Mesothelial cell of epicardium (in vitro differentiated cells): ENCODE measurements at regions not wholly inside any gene's neighbourhood (a gene's known extent, or its start where the extent isn't known, plus 50 kb on each side); places are given as distances from the start of the nearest gene placed in this dataset.

ENCODE experiments used
- DNase-seq, 2 experiments: peaks; one replicate each; pipeline ENCODE4 v3.0.0; 2021; ENCODE audit warnings: low spot score in 2 of 2; ENCODE audit not compliant: unreplicated experiment in 2 of 2
- H3K27ac Mint-ChIP-seq: 2 replicates; pipeline ENCODE4 v1.8.0; 2021; ENCODE audit warnings: mixed read lengths
- H3K27me3 Mint-ChIP-seq: 2 replicates; pipeline ENCODE4 v1.8.0; 2021; ENCODE audit warnings: low read depth, mixed read lengths
- H3K36me3 Mint-ChIP-seq: 2 replicates; pipeline ENCODE4 v1.8.0; 2021; ENCODE audit warnings: mixed read lengths
- H3K4me1 Mint-ChIP-seq: 2 replicates; pipeline ENCODE4 v1.8.0; 2021; ENCODE audit warnings: mixed read lengths
- H3K4me3 Mint-ChIP-seq: 2 replicates; pipeline ENCODE4 v1.8.0; 2021; ENCODE audit warnings: mild to moderate bottlenecking, moderate library complexity, mixed read lengths
- H3K9me3 Mint-ChIP-seq: 2 replicates; pipeline ENCODE4 v1.8.0; 2021; ENCODE audit warnings: mixed read lengths
- TF ChIP-seq, protein P1 (sequence below): fragments of 200-600 bp; sonication (generic); IDR thresholded peaks from one replicate; pipeline ENCODE4 v1.5.0; 2021; ENCODE audit warnings: antibody characterized with exemption; ENCODE audit not compliant: unreplicated experiment

GRCh38 chr5:77157732-77158532 lies 52.5 kb upstream of the PDE8B start:
- Mint-ChIP-seq H3K36me3 (peaks cover 6% of the 10 kb centered on the region), H3K4me3 (no peak overlapping the region), H3K9me3 (peaks cover 7% of the 10 kb centered on the region), H3K4me1 (peaks cover 3% of the 10 kb centered on the region), H3K27ac (no peak overlapping the region), H3K27me3 (no peaks in the 10 kb centered on the region)
- TF ChIP-seq, protein P1, sequence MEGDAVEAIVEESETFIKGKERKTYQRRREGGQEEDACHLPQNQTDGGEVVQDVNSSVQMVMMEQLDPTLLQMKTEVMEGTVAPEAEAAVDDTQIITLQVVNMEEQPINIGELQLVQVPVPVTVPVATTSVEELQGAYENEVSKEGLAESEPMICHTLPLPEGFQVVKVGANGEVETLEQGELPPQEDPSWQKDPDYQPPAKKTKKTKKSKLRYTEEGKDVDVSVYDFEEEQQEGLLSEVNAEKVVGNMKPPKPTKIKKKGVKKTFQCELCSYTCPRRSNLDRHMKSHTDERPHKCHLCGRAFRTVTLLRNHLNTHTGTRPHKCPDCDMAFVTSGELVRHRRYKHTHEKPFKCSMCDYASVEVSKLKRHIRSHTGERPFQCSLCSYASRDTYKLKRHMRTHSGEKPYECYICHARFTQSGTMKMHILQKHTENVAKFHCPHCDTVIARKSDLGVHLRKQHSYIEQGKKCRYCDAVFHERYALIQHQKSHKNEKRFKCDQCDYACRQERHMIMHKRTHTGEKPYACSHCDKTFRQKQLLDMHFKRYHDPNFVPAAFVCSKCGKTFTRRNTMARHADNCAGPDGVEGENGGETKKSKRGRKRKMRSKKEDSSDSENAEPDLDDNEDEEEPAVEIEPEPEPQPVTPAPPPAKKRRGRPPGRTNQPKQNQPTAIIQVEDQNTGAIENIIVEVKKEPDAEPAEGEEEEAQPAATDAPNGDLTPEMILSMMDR: no peak
- no peak for DNase-seq

- no peak overlapping the region for H3K4me3 Mint-ChIP-seq
- no peak overlapping the region for H3K27ac Mint-ChIP-seq
- H3K36me3 Mint-ChIP-seq: peaks cover 2% of the 10 kb centered on the region
- no peak for DNase-seq
- TF ChIP-seq, protein P1: no peak
- peaks cover 3% of the 10 kb centered on the region for H3K9me3 Mint-ChIP-seq
- peaks cover 3% of the 10 kb centered on the region for H3K4me1 Mint-ChIP-seq
- no peaks in the 10 kb centered on the region for H3K27me3 Mint-ChIP-seq
Observed at GRCh38 chr5:77156379-77156778, 54.1 kb upstream of the PDE8B start.

GRCh38 chr5:77155179-77155785 lies 55.2 kb upstream of the PDE8B start:
- H3K27me3 Mint-ChIP-seq: no peaks in the 10 kb centered on the region
- H3K4me1 Mint-ChIP-seq: peaks cover 3% of the 10 kb centered on the region
- H3K9me3 Mint-ChIP-seq: no peaks in the 10 kb centered on the region
- H3K4me3 Mint-ChIP-seq: no peak overlapping the region
- TF ChIP-seq, protein P1: no peak
- H3K27ac Mint-ChIP-seq: no peak overlapping the region
- DNase-seq: no peak
- no peaks in the 10 kb centered on the region for H3K36me3 Mint-ChIP-seq

DNA sequence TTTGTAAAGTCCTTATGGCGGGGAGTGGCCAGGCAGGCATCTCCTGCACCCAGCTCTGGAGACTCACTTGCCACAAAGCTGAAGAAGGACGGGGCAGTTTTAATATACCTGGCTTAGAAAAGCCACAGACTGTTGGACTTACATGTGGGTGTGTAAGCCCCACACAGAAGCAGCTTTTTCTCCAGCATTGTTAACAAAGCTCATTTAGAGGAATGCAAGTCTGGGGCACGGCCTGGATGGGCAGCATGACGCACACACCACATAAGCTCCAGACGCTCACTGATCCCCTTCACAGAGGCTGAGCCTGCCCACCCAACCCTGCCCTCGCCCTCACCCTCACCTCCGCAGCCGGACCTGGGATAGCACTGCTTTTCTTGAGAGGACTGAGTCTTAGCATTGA lies 58.0 kb upstream of the PDE8B start:
- no peak for DNase-seq
- Mint-ChIP-seq H3K36me3 (peaks cover 9% of the 10 kb centered on the region), H3K9me3 (no peaks in the 10 kb centered on the region), H3K27ac (no peak overlapping the region), H3K4me3 (no peak overlapping the region), H3K4me1 (no peaks in the 10 kb centered on the region), H3K27me3 (no peaks in the 10 kb centered on the region)
- TF ChIP-seq, protein P1: no peak

- peaks cover 15% of the 10 kb centered on the region for H3K36me3 Mint-ChIP-seq
- TF ChIP-seq, protein P1: no peak
Observed at GRCh38 chr5:77151501-77151900, 59.0 kb upstream of the PDE8B start.

More at GRCh38 chr5:77151501-77151900, 59.0 kb upstream of the PDE8B start:
- Mint-ChIP-seq H3K27me3 (no peaks in the 10 kb centered on the region), H3K4me3 (no peak overlapping the region), H3K4me1 (no peaks in the 10 kb centered on the region), H3K9me3 (no peaks in the 10 kb centered on the region), H3K27ac (no peak overlapping the region)
- no peak for DNase-seq
